IPS-18a (cell line): ENCODE measurements at regions not wholly inside any gene's neighbourhood (a gene's known extent, or its start where the extent isn't known, plus 50 kb on each side); places are given as distances from the start of the nearest gene placed in this dataset.
"Not testable (repeated sequence)": the region's sequence is repeated elsewhere in the genome, so short reads cannot be mapped to it uniquely, and the experiment has no call there.

Source experiments
- H3K27ac ChIP-seq: one replicate; pipeline ENCODE4 v1.5.1; 2013; ENCODE audit warnings: low read length
- H3K27me3 ChIP-seq: one replicate; pipeline ENCODE4 v1.6.1; 2013; ENCODE audit warnings: mild to moderate bottlenecking, low read length; ENCODE audit not compliant: control insufficient read depth, insufficient read depth
- H3K36me3 ChIP-seq: one replicate; pipeline ENCODE4 v1.6.1; 2013; ENCODE audit warnings: low read depth, low read length; ENCODE audit not compliant: control insufficient read depth
- H3K4me1 ChIP-seq: one replicate; pipeline ENCODE4 v1.6.1; 2013; ENCODE audit warnings: low read depth, low read length; ENCODE audit not compliant: control insufficient read depth
- H3K4me3 ChIP-seq: one replicate; pipeline ENCODE4 v1.5.1; 2013; ENCODE audit warnings: low read length
- H3K9ac ChIP-seq: one replicate; pipeline ENCODE4 v1.6.1; 2013; ENCODE audit warnings: mild to moderate bottlenecking, low read length, moderate library complexity
- H3K9me3 ChIP-seq: one replicate; pipeline ENCODE4 v1.6.1; 2013; ENCODE audit warnings: low read depth, low read length; ENCODE audit not compliant: control insufficient read depth

GRCh38 chr9:19885608-19886007, 96.8 kb upstream of the SLC24A2 start:
- Histone ChIP-seq H3K9ac (no peak overlapping the region), H3K36me3 (no peaks in the 10 kb centered on the region), H3K9me3 (no peaks in the 10 kb centered on the region), H3K27me3 (no peaks in the 10 kb centered on the region), H3K4me1 (no peaks in the 10 kb centered on the region), H3K27ac (no peak overlapping the region), H3K4me3 (no peak overlapping the region)

GRCh38 chr9:19879062-19879461, 90.2 kb upstream of the SLC24A2 start:
- Histone ChIP-seq H3K9ac (no peak overlapping the region), H3K4me1 (no peaks in the 10 kb centered on the region), H3K4me3 (no peak overlapping the region), H3K27me3 (no peaks in the 10 kb centered on the region), H3K9me3 (no peaks in the 10 kb centered on the region), H3K36me3 (no peaks in the 10 kb centered on the region), H3K27ac (no peak overlapping the region)

DNA sequence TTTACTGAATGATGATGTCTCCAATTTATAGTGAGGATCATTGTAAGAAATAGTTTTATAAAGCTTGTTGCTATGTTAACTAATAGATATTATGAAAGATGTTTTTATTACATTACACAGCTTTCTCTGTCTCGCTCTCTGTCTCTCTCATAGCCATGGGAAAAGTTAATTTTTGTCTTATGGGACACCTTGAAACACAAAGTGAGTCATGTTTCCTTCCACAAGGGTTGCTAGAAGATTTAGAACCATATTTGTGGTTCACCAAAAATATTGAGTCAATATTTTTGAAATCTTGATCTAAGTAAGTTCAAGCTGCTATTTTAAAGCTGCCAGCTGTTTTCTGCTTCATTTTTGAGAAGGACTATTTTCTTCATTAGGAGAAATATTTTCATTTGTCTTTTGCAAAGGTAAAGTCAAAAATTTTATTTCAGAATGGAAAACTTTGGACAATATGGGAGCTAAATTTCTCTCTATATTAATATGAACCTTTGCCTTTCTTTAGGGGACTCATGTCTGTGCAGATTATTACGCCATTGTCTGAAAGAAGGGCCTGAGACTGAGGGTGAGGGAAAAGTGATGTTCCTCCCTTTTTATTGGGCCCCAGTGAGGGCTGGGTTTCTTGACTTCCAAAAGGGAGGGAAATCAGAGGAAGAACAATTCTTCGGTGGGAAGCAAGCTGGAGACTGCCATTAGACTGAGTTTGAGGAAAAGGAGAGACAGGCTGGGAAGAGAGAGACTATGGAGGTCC, 87.9 kb upstream of the SLC24A2 start:
- H3K27ac ChIP-seq: no peak overlapping the region
- H3K9ac ChIP-seq: no peak overlapping the region
- no peak overlapping the region for H3K4me3 ChIP-seq
- H3K27me3 ChIP-seq: no peaks in the 10 kb centered on the region
- H3K4me1 ChIP-seq: no peaks in the 10 kb centered on the region
- H3K36me3 ChIP-seq: no peaks in the 10 kb centered on the region
- no peaks in the 10 kb centered on the region for H3K9me3 ChIP-seq

- Histone ChIP-seq H3K36me3 (no peaks in the 10 kb centered on the region), H3K4me1 (no peaks in the 10 kb centered on the region), H3K9me3 (peaks cover 7% of the 10 kb centered on the region), H3K27me3 (no peaks in the 10 kb centered on the region), H3K9ac (no peak overlapping the region), H3K4me3 (no peak overlapping the region), H3K27ac (no peak overlapping the region)
Observed at GRCh38 chr9:19875291-19875920, 86.6 kb upstream of the SLC24A2 start.

- H3K4me3 ChIP-seq, H3K4me1 ChIP-seq, H3K27me3 ChIP-seq, H3K27ac ChIP-seq, H3K9ac ChIP-seq, H3K36me3 ChIP-seq, H3K9me3 ChIP-seq: not testable (repeated sequence)
Observed at GRCh38 chr9:19873188-19873587, 84.4 kb upstream of the SLC24A2 start.

DNA sequence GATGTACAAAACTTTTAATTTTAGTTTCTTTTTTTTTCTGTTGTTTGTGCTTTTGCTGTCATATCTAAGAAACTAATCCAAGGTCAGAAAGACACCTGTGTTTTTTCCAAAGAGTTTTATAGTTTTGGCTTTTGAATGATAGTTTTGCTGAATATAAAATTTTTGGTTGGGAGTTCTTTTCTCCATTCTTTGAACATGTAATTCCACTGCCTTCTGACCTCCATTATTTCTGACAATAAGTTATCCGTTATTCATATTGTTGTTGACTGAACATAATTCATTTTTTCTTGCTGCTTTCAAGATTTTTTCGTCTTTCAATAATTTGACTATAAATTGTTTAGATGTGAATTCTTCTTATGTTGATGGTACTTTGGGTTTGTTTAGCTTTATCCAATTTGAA, 82.2 kb upstream of the SLC24A2 start:
- Histone ChIP-seq H3K36me3 (no peaks in the 10 kb centered on the region), H3K27me3 (no peaks in the 10 kb centered on the region), H3K9me3 (peaks cover 7% of the 10 kb centered on the region), H3K4me1 (no peaks in the 10 kb centered on the region), H3K27ac (no peak overlapping the region), H3K4me3 (no peak overlapping the region), H3K9ac (no peak overlapping the region)

GRCh38 chr9:19840953-19841352, 52.1 kb upstream of the SLC24A2 start:
- no peaks in the 10 kb centered on the region for H3K36me3 ChIP-seq
- H3K9ac ChIP-seq: no peak overlapping the region
- H3K9me3 ChIP-seq: no peaks in the 10 kb centered on the region
- no peaks in the 10 kb centered on the region for H3K4me1 ChIP-seq
- no peaks in the 10 kb centered on the region for H3K27me3 ChIP-seq
- H3K27ac ChIP-seq: no peak overlapping the region
- no peak overlapping the region for H3K4me3 ChIP-seq
